HG02678 (cell line): ENCODE measurements at regions not wholly inside any gene's neighbourhood (a gene's known extent, or its start where the extent isn't known, plus 50 kb on each side); places are given as distances from the start of the nearest gene placed in this dataset.

Source experiments
- ATAC-seq: cut with Tn5 transposase; IDR thresholded peaks from one replicate; pipeline ENCODE4 v1.9.1; 2021; ENCODE audit warnings: mild to moderate bottlenecking, moderate library complexity; ENCODE audit not compliant: unreplicated experiment

- ATAC-seq: no peak
Measured at GRCh38 chr15:47378527-47378926, 338.8 kb upstream of the SEMA6D start.

- no peak for ATAC-seq
Measured at GRCh38 chr15:47383102-47383501, 334.2 kb upstream of the SEMA6D start.

GRCh38 chr15:47383801-47384200, 333.5 kb upstream of the SEMA6D start:
- no peak for ATAC-seq

GRCh38 chr15:47384341-47384740, 333.0 kb upstream of the SEMA6D start:
- no peak for ATAC-seq

- no peak for ATAC-seq
Measured at GRCh38 chr15:47384776-47385175, 332.5 kb upstream of the SEMA6D start.

GRCh38 chr15:47386459-47386858, 330.8 kb upstream of the SEMA6D start:
- ATAC-seq: no peak

GRCh38 chr15:47388299-47388698, 329.0 kb upstream of the SEMA6D start:
- no peak for ATAC-seq

- no peak for ATAC-seq
Measured at GRCh38 chr15:47390208-47390765, 327.0 kb upstream of the SEMA6D start.

GRCh38 chr15:47394286-47394809, 323.0 kb upstream of the SEMA6D start:
- ATAC-seq: no peak

GRCh38 chr15:47395076-47395475, 322.2 kb upstream of the SEMA6D start:
- no peak for ATAC-seq

- ATAC-seq: no peak
Measured at GRCh38 chr15:47397655-47398054, 319.6 kb upstream of the SEMA6D start.

- no peak for ATAC-seq
Measured at GRCh38 chr15:47398132-47398531, 319.2 kb upstream of the SEMA6D start.

GRCh38 chr15:47398594-47398993, 318.7 kb upstream of the SEMA6D start:
- no peak for ATAC-seq

GRCh38 chr15:47399100-47399499, 318.2 kb upstream of the SEMA6D start:
- ATAC-seq: no peak

- ATAC-seq: no peak
Measured at GRCh38 chr15:47400603-47401002, 316.7 kb upstream of the SEMA6D start.

GRCh38 chr15:47401427-47401826, 315.9 kb upstream of the SEMA6D start:
- ATAC-seq: no peak

- ATAC-seq: no peak
Measured at GRCh38 chr15:47402829-47403228, 314.5 kb upstream of the SEMA6D start.

- no peak for ATAC-seq
Measured at GRCh38 chr15:47404877-47405276, 312.4 kb upstream of the SEMA6D start.

GRCh38 chr15:47405365-47406162, 311.7 kb upstream of the SEMA6D start:
- no peak for ATAC-seq

- no peak for ATAC-seq
Measured at GRCh38 chr15:47407692-47408091, 309.6 kb upstream of the SEMA6D start.

- ATAC-seq: no peak
Measured at GRCh38 chr15:47409038-47409437, 308.3 kb upstream of the SEMA6D start.

GRCh38 chr15:47409600-47409999, 307.7 kb upstream of the SEMA6D start:
- ATAC-seq: no peak
